GM21619 (cell line): ENCODE measurements at regions not wholly inside any gene's neighbourhood (a gene's known extent, or its start where the extent isn't known, plus 50 kb on each side); places are given as distances from the start of the nearest gene placed in this dataset.
A peak's percentile ranks its signal among the peaks of the same experiment; 100 is the strongest.

Source experiments
- ATAC-seq: cut with Tn5 transposase; IDR thresholded peaks from one replicate; pipeline ENCODE4 v1.9.1; 2021; ENCODE audit not compliant: unreplicated experiment

- ATAC-seq, result peak; percentile 99
Measured at GRCh38 chr3:177426878-177427495, 229.7 kb upstream of the TBL1XR1 start.

GRCh38 chr3:177427540-177427939 is 230.3 kb upstream of the TBL1XR1 start:
- ATAC-seq, result no peak

DNA sequence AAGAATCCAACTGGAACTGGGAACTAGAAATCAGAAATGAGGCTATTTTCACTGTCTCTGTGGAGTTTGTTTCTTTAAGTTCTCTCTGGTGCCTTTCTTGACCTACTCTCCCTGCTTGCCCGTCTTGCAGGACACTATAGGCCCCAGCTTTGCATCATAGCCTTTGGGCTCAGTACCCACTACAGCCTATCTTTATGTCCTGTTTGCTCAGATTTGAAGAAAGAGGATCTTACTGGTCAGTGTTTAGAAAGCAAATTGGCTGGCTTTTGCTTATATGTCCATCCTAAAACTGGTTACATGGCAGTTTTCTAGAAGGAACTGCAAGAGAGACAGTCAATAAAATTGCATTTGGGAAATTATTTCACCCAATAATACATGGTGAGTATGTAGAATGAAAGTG is 231.8 kb upstream of the TBL1XR1 start:
- ATAC-seq, result no peak

DNA sequence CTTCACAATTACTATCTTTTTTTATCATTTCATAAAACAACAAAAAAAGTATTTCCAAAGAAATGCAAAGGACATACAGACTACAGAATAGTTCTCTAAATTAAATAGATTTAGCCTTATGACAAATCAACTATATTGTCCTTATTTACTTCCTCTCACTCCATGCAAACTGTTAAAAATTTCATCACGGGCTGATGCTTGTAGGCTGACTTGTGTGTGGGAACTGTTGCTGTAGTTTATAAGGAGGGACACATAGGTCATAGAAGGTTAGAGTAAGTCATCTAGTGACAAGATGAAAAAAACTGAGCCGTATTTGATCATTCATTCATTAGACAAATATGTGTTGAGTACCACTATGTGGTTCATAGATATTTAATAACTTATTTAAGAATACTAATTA is 232.5 kb upstream of the TBL1XR1 start:
- ATAC-seq, result no peak

GRCh38 chr3:177430653-177431052 is 233.4 kb upstream of the TBL1XR1 start:
- ATAC-seq, result no peak

DNA sequence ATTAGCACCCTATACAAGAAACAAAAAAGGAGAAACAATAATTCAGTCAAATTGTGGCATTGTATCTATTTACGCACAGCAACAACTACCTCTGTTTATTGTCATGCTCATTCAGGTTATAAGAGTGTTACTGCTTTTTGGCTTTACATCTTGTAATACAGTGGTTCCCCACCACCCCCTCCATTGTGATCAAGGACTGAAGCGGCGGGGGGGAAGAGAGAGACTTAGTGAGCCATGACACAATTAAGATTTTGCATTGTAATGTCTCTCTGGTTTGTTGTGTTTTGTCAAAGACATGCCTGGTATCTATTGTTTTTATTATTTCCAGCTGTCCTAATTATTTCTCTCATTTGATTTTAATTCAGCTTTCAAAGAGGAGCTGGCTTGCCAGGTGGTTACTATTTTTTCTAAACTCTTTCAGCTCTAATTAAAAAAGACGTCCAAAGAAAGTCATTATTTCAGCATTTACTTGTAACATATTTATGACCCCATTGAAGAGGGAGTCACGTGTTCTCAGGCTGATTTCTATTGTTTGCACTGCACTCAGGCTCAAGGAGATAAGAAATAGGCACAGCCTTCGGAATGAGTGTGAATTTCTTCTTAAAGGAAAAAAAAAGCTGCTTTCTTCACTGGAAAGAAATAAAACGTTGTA is 234.4 kb upstream of the TBL1XR1 start:
- ATAC-seq, result no peak

GRCh38 chr3:177435301-177435700 is 238.0 kb upstream of the TBL1XR1 start:
- no peak for ATAC-seq

DNA sequence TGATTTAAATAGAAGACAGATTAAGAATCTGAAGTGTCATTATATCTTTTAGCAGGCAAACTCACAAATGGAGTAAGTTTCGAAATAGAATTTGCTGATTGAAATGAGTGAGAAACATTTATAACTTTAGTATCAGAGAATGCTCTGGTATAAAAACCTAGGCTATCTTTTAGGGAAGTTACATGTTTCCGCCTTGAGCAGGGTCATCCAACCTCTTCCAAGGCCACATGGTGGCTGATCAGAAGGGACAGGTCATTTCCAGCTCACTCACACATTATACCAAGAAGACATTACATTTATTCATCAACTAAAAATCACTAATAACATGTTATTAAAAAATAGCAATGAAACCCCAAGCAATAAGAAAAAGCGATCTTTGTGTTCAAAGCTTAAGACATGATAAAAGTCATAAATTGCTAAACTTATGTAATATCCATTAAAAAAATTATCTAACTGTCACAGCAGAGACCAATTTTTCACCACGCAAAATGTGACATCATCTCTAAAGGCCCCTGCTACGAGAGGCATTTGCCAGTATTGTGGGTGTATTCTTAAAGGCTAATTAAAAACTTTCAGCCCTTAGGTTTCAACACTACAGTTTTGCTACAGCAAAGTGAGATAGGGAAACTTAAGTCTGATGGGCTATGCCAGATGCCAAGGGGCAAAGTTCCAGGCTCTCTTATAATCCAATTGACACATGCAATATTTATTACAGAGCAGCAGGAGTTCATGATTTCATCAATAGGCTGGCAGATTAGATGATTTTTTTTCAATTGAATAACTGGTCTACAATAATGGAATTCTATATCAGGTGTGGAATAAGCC is 240.4 kb upstream of the TBL1XR1 start:
- ATAC-seq, result no peak

- ATAC-seq, result no peak
Measured at GRCh38 chr3:177438596-177439220, 241.4 kb upstream of the TBL1XR1 start.

GRCh38 chr3:177439694-177440269 is 242.5 kb upstream of the TBL1XR1 start:
- no peak for ATAC-seq

GRCh38 chr3:177440456-177441104 is 243.3 kb upstream of the TBL1XR1 start:
- ATAC-seq, result no peak

DNA sequence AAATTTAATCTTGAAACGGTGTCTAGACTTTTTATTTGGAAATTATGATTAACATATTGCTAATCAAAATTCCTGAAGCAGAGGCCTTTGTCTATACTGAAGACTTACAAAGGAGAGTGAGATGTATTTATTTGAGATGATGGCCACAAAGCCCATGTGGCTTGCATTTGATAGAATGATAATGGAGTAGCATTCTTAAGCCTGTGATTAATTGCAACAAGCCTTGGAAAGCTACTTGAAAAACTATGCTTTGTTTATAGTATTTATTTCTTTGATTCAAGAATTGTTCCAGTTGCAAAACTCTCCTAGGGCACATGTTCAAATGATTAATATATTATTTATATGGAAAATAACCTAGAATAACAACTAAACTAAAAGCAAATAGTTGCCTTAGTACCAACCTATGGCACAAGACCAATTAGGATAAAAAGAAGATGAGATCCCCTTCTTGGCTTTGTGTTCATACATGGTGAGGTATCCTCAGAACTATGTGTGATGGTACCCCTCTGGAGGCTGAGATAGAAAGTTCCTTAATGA is 244.1 kb upstream of the TBL1XR1 start:
- no peak for ATAC-seq

DNA sequence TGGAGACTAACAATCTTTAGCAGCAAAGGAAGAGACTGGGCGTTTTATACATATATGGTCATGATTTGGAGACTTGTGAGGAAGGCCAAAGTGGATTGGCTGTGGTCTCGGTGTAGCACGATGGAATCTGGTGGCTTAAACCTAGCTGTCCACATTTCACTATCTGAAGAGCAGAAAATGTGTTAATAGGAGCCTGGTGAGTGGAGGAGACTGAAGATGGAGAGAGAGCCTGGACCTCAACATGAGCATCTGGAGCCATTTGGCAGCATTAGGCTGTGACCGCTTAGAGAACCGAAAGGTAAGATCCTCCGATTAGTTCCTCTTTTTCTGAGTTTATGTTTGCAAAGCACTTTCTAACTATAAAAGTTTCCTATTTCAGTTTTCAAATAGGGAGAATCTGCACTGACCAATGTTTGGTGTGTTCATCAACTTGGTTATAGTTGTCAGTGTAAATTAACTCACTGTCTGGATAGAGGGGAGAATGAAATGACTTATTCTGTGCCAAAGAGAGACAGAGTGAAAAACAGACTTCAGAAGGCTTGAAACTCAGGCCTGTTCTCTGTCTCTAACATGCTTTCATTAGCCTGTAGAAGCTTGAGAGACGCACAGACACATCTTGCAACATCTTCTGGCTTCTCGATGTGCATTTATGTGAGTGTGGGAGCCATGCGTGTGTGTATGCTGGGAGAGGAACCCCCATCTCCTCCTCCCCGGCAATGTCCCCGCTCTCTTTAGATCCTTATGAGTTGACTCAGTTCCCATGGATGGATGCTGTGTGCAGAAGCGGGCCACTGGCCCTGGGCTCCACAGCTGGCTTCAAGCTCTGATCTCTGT is 244.7 kb upstream of the TBL1XR1 start:
- ATAC-seq, result peak; percentile 97

DNA sequence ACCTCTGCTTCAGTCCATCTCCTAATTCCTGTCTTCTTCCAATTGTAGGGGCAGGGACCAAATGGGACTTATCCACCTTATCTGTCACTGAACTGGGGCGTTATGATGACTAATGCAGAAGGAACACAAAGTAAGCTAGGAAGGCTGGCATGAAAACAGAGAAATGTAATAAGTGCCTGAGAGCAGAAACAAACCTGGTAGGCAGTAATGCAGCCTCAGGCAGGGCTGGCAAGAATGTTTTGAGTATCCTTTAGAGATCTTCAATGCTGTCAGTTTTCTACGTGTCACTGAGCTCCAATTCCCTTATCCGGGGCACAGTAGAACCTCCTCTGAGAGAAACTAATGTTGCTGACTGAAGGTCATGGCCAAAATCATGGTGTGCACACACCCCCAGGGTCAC is 246.2 kb upstream of the TBL1XR1 start:
- ATAC-seq, result no peak

DNA sequence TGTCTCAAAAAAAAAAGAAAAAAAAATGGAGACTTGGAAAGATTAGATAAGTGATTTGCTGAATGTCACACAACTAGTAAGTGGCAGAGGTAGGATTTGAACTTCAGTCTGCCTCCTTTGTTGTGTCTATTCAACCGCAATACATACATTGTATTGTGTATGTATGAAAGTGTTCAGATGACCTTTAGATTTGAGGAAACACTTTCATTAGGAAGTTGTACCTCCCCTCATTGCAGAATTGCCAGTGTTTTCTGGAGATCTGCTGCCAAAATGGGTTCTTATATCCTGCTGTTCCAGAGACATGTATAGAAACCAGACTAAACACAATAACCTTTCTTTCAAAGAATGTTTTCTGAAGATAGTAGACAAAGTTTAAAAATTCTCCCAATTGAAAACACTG is 247.4 kb upstream of the TBL1XR1 start:
- ATAC-seq, result no peak

DNA sequence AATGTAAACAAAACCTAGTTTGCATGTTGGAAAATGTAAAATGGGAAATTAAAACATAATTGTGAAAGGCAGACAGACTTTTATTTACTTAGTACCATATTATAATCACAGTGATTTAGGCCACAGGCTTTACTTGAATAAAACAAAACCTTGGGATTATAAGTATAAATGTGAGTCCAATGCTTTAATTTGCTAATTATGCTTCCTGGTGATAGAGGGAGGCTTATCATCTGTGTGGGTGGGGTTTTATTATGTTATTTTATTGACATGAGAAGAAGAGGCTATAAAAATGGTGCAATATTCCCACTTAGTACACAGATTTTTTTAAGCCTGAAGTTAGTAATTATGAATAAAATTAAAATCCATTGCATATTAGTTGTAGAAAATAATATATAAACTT is 248.3 kb upstream of the TBL1XR1 start:
- no peak for ATAC-seq

GRCh38 chr3:177446165-177446601 is 248.9 kb upstream of the TBL1XR1 start:
- ATAC-seq, result no peak

GRCh38 chr3:177447938-177448337 is 250.7 kb upstream of the TBL1XR1 start:
- no peak for ATAC-seq

GRCh38 chr3:177448987-177449359 is 251.7 kb upstream of the TBL1XR1 start:
- ATAC-seq, result peak; percentile 22
